ENCODE measurements at regions not wholly inside any gene's neighbourhood (a gene's known extent, or its start where the extent isn't known, plus 50 kb on each side); places are given as distances from the start of the nearest gene placed in this dataset.

DNA sequence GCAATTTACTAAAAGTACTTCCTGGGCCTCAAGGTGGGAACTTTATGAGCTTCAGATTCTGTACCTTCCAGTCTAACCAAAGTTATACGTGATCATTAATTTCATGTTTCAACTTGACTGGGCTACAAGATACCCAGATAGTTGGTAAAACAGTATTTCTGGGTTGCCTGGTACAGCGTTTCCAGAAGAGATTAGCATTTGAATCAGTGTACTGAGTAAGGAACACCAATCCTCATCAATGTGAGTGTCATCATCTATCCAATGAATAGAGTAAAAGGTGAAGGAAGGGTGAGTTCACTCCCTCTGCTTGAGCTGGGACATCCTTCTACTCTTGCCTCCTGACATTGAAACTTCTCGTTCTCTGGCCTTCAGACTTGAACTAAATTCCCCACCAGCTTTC lies 274.5 kb upstream of the ID2 start:
- H3K9me2 ChIP-seq (replicated peaks; ENCODE audit: low read depth, low read length) = no peaks in the 10 kb centered on the region
- peaks cover 13% of the 10 kb centered on the region for H3K4me1 ChIP-seq (ENCODE audit: insufficient read depth, low read length, poor library complexity, severe bottlenecking)
- TF ChIP-seq, protein P1, sequence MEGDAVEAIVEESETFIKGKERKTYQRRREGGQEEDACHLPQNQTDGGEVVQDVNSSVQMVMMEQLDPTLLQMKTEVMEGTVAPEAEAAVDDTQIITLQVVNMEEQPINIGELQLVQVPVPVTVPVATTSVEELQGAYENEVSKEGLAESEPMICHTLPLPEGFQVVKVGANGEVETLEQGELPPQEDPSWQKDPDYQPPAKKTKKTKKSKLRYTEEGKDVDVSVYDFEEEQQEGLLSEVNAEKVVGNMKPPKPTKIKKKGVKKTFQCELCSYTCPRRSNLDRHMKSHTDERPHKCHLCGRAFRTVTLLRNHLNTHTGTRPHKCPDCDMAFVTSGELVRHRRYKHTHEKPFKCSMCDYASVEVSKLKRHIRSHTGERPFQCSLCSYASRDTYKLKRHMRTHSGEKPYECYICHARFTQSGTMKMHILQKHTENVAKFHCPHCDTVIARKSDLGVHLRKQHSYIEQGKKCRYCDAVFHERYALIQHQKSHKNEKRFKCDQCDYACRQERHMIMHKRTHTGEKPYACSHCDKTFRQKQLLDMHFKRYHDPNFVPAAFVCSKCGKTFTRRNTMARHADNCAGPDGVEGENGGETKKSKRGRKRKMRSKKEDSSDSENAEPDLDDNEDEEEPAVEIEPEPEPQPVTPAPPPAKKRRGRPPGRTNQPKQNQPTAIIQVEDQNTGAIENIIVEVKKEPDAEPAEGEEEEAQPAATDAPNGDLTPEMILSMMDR (conservative IDR thresholded peaks at IDR 0.05; ENCODE audit: low read length) = no peak
- TF ChIP-seq EZH2phosphoT487 (IDR thresholded peaks at IDR 0.05; ENCODE audit: borderline replicate concordance) = no peak

DNA sequence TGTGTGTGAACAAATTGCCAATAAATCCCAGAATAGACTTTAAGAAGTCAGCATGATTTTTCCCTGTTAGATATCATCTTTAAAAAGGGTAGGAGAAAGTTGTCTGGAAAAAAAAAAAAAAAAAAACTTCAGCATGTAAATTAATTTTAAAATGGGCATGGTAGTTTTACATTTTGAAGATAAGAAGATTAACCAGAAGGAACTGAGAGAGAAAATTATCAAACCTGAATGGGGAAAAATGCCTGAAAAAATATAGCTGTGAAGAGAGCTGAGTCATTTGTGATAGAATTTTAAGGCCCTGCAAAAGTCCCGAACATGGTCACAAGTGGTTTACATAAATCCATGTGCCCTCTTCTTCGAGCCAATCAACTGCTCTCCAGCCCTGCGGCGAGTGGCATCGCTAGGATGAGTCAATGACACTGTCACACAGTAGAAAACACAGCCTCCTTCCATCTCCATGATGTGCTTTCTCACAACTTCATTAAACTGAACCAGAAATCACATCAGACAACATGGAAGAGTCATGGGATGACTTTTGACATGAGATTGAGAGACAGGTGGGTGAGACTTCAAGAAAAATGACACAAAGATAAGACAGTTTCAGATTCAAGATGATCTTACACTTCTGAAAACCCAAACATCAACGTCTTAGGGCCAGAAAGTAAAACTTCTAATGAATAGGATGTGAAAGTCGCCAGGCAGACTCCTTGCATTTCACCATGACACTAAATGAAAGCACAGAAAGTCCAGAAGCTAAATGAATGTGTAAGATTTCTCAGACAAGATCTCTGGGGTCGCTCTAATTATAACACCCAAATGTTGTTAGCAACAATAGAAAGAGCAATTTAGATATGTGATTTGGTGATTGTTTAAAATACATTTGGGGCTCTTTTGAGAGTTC lies 273.0 kb upstream of the ID2 start:
- H3K4me1 ChIP-seq (ENCODE audit: insufficient read depth, low read length, poor library complexity, severe bottlenecking) = peaks cover 14% of the 10 kb centered on the region
- H3K79me2 ChIP-seq (ENCODE audit: insufficient read depth, low read length) = no peaks in the 10 kb centered on the region
- H3K27me3 ChIP-seq (ENCODE audit: insufficient read depth, low read length, poor library complexity, severe bottlenecking) = no peaks in the 10 kb centered on the region
- no peaks in the 10 kb centered on the region for H3K9me3 ChIP-seq (ENCODE audit: insufficient read depth, low read depth, low read length)
- no peak overlapping the region for H3K4me3 ChIP-seq (ENCODE audit: low read length, poor library complexity, severe bottlenecking)
- H2AFZ ChIP-seq (ENCODE audit: low read length) = peak overlapping the region; percentile 32; the same call in 1 of the 2 replicates
- TF ChIP-seq, protein P1 (conservative IDR thresholded peaks at IDR 0.05; ENCODE audit: low read length) = no peak
- no peak for TF ChIP-seq EZH2phosphoT487 (IDR thresholded peaks at IDR 0.05; ENCODE audit: borderline replicate concordance)
- H3K9me2 ChIP-seq (replicated peaks; ENCODE audit: low read depth, low read length) = no peaks in the 10 kb centered on the region
- no peaks in the 10 kb centered on the region for H3F3A ChIP-seq (ENCODE audit: low read depth)
- no peak overlapping the region for H3K9ac ChIP-seq (ENCODE audit: low read depth, low read length, poor library complexity, severe bottlenecking)
- H3K4me2 ChIP-seq (ENCODE audit: low read depth, low read length, poor library complexity, severe bottlenecking) = no peak overlapping the region
- H4K20me1 ChIP-seq (ENCODE audit: insufficient read depth, low read length, poor library complexity, severe bottlenecking) = no peaks in the 10 kb centered on the region
- no peaks in the 10 kb centered on the region for H3K36me3 ChIP-seq (ENCODE audit: insufficient read depth, low read length)

More for the DNA sequence above, 274.5 kb upstream of the ID2 start:
- H3F3A ChIP-seq (ENCODE audit: low read depth) = no peaks in the 10 kb centered on the region
- H3K36me3 ChIP-seq (ENCODE audit: insufficient read depth, low read length) = no peaks in the 10 kb centered on the region
- H3K4me3 ChIP-seq (ENCODE audit: low read length, poor library complexity, severe bottlenecking) = no peak overlapping the region
- no peak overlapping the region for H3K9ac ChIP-seq (ENCODE audit: low read depth, low read length, poor library complexity, severe bottlenecking)
- no peaks in the 10 kb centered on the region for H3K79me2 ChIP-seq (ENCODE audit: insufficient read depth, low read length)
- no peak overlapping the region for H3K4me2 ChIP-seq (ENCODE audit: low read depth, low read length, poor library complexity, severe bottlenecking)
- no peaks in the 10 kb centered on the region for H3K27me3 ChIP-seq (ENCODE audit: insufficient read depth, low read length, poor library complexity, severe bottlenecking)
- no peak overlapping the region for H2AFZ ChIP-seq (ENCODE audit: low read length)
- H3K9me3 ChIP-seq (ENCODE audit: insufficient read depth, low read depth, low read length) = no peaks in the 10 kb centered on the region
- no peaks in the 10 kb centered on the region for H4K20me1 ChIP-seq (ENCODE audit: insufficient read depth, low read length, poor library complexity, severe bottlenecking)

DNA sequence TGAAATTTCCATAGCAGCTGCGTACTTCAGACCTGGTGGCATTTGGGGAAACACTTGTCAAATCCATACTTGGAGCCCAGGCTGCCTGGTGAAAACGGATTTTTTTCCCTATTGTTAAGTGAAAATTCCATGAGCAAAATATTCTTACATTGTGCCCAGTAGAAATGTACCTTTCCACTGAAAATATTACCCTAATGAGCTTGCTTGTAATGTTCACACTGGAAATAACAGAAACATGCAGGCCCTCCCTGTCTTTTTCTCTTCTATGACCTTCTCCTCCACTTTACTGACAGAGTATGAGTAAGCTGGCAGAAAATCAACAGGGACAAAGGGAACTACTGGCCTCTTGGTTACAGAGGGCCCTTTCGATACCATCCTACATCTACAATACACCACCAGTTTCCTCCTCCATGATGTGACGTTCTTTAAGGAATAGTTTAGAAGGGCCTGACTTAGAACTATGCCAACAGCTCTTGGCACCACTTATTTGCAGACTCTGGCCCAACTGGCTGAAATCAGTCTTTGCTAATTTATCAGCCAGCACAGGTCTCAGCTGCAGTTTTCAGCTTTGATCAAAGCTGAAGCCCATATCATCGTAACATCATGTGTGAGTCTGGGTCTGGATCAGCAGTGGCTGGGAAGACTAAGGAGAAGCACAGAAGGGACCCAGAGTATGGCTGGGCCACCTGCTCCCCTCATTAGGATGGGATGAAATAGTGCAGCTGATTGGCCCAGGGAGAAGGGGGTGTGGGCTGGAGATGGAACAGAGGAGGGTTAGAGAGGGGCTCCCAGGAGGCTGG lies 272.2 kb upstream of the ID2 start:
- Histone ChIP-seq H3K4me1 (ENCODE audit: insufficient read depth, low read length, poor library complexity, severe bottlenecking) (peaks cover 15% of the 10 kb centered on the region), H3K4me2 (ENCODE audit: low read depth, low read length, poor library complexity, severe bottlenecking) (no peak overlapping the region)

More for the DNA sequence above, 272.2 kb upstream of the ID2 start:
- TF ChIP-seq, protein P1 (conservative IDR thresholded peaks at IDR 0.05; ENCODE audit: low read length) = no peak
- no peak for TF ChIP-seq EZH2phosphoT487 (IDR thresholded peaks at IDR 0.05; ENCODE audit: borderline replicate concordance)
- H3K27me3 ChIP-seq (ENCODE audit: insufficient read depth, low read length, poor library complexity, severe bottlenecking) = no peaks in the 10 kb centered on the region
- no peaks in the 10 kb centered on the region for H4K20me1 ChIP-seq (ENCODE audit: insufficient read depth, low read length, poor library complexity, severe bottlenecking)
- no peak overlapping the region for H3K9ac ChIP-seq (ENCODE audit: low read depth, low read length, poor library complexity, severe bottlenecking)
- H3K4me3 ChIP-seq (ENCODE audit: low read length, poor library complexity, severe bottlenecking) = no peak overlapping the region
- no peaks in the 10 kb centered on the region for H3K9me2 ChIP-seq (replicated peaks; ENCODE audit: low read depth, low read length)
- H3K9me3 ChIP-seq (ENCODE audit: insufficient read depth, low read depth, low read length) = no peaks in the 10 kb centered on the region
- peak overlapping the region; percentile 24 for H2AFZ ChIP-seq (ENCODE audit: low read length)
- no peaks in the 10 kb centered on the region for H3K36me3 ChIP-seq (ENCODE audit: insufficient read depth, low read length)
- no peaks in the 10 kb centered on the region for H3K79me2 ChIP-seq (ENCODE audit: insufficient read depth, low read length)
- no peaks in the 10 kb centered on the region for H3F3A ChIP-seq (ENCODE audit: low read depth)

Measured in Loucy (cell line).